Mucosa of rectum (tissue), 2 donors: ENCODE measurements at regions not wholly inside any gene's neighbourhood (a gene's known extent, or its start where the extent isn't known, plus 50 kb on each side); places are given as distances from the start of the nearest gene placed in this dataset.
"Not testable (repeated sequence)": the region's sequence is repeated elsewhere in the genome, so short reads cannot be mapped to it uniquely, and the experiment has no call there.

ENCODE experiments used
- H3K27ac ChIP-seq, 2 donors: one replicate each; pipeline ENCODE4 v1.7.0; 2013; ENCODE audit warnings: inconsistent platforms in 2 of 2, low read depth in 2 of 2, low read length in 2 of 2
- H3K27me3 ChIP-seq, 2 donors: one replicate each; pipeline ENCODE4 v1.7.0; 2013; ENCODE audit warnings: low read length in 2 of 2; ENCODE audit not compliant: control insufficient read depth in 2 of 2, insufficient read depth in 2 of 2
- H3K36me3 ChIP-seq, 2 donors: one replicate each; pipeline ENCODE4 v1.7.0; 2013; ENCODE audit warnings: low read length in 2 of 2; ENCODE audit not compliant: control insufficient read depth in 2 of 2, insufficient read depth in 2 of 2
- H3K4me1 ChIP-seq, 2 donors: one replicate each; pipeline ENCODE4 v1.7.0; 2013; ENCODE audit warnings: low read length in 2 of 2, mild to moderate bottlenecking in 1 of 2; ENCODE audit not compliant: control insufficient read depth in 2 of 2, insufficient read depth in 2 of 2
- H3K4me3 ChIP-seq, 2 donors: one replicate each; pipeline ENCODE4 v1.7.0; 2013; ENCODE audit warnings: low read length in 2 of 2
- H3K9ac ChIP-seq, 2 donors: one replicate each; pipeline ENCODE4 v1.7.0; 2013; ENCODE audit warnings: low read length in 2 of 2, low read depth in 1 of 2, mild to moderate bottlenecking in 1 of 2
- H3K9me3 ChIP-seq, 2 donors: one replicate each; pipeline ENCODE4 v1.7.0; 2013; ENCODE audit warnings: low read length in 2 of 2; ENCODE audit not compliant: control insufficient read depth in 2 of 2
- donor health status: healthy.
- donor health status: Normal muscosa, but diverticular disease.

GRCh38 chr5:142522983-142523382, 162.9 kb downstream of the FGF1 start:
- H3K9me3 ChIP-seq, result no peaks in the 10 kb centered on the region
- H3K27me3 ChIP-seq, result no peaks in the 10 kb centered on the region
- no peak overlapping the region for H3K9ac ChIP-seq
- no peaks in the 10 kb centered on the region for H3K36me3 ChIP-seq
- no peaks in the 10 kb centered on the region for H3K4me1 ChIP-seq
- H3K4me3 ChIP-seq, result no peak overlapping the region
- H3K27ac ChIP-seq, result no peak overlapping the region

DNA sequence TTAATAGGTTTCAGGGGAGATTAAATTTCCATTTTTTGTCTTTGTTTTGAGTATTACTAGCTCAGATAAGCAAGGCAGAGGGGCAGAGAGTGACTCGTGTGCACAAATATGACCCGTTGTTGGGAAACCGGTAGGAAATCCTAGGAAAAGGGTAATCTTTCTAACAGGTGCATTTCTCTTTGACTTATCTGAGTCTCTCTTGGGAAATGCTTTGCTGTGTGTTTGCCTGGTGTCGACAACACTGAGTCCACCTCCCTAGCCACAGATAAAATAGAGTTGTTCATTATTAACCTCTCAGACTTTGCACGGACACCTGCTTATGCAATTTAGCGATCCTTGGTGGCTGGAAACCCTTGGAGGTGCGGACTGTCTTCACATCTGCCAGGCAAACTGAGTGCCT, 164.2 kb downstream of the FGF1 start:
- no peaks in the 10 kb centered on the region for H3K36me3 ChIP-seq
- no peaks in the 10 kb centered on the region for H3K4me1 ChIP-seq
- H3K4me3 ChIP-seq, result no peak overlapping the region
- H3K27me3 ChIP-seq, result no peaks in the 10 kb centered on the region
- H3K27ac ChIP-seq, result no peak overlapping the region
- H3K9ac ChIP-seq, result no peak overlapping the region
- H3K9me3 ChIP-seq, result no peaks in the 10 kb centered on the region

- H3K4me1 ChIP-seq, result no peaks in the 10 kb centered on the region
- no peaks in the 10 kb centered on the region for H3K36me3 ChIP-seq
- no peak overlapping the region for H3K27ac ChIP-seq
- H3K9me3 ChIP-seq, result no peaks in the 10 kb centered on the region
- no peaks in the 10 kb centered on the region for H3K27me3 ChIP-seq
- H3K4me3 ChIP-seq, result no peak overlapping the region
- H3K9ac ChIP-seq, result no peak overlapping the region
Measured at GRCh38 chr5:142520885-142521284, 165.0 kb downstream of the FGF1 start.

DNA sequence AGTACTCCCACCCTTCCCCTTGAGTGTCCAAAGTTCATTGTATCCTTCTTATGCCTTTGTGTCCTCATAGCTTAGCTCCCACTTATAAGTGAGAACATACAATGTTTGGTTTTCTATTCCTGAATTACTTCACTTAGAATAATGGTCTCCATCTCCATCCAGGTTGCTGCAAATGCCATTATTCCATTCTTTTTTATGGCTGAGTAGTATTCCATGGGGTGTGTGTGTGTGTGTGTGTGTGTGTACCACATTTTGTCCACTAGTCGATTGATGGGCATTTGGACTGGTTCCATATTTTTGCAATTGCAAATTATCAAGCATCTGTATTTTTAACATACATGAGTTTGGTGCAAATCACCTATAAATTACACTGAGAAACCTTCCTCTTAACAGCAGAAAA, 166.0 kb downstream of the FGF1 start:
- not testable (repeated sequence) for H3K4me1 ChIP-seq, H3K27me3 ChIP-seq, H3K9ac ChIP-seq, H3K4me3 ChIP-seq, H3K9me3 ChIP-seq, H3K27ac ChIP-seq, H3K36me3 ChIP-seq

DNA sequence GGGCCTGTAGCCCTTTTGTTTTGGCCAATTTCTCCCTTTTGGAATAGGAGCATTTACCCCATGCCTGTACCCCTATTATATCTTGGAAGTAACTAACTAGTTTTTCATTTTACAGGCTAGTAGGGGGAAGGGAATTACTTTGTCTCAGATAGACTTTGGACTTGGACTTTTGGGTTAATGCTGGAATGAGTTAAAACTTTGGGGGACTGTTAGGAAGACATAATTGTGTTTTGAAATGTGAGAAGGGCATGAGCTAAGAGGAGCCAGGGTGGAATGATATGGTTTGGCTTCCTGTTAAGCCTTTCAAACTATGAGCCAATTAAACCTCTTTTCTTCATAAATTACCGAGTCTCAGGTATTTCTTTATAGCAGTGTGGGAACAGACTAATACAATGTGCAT, 168.1 kb downstream of the FGF1 start:
- H3K27ac ChIP-seq, result no peak overlapping the region
- H3K9me3 ChIP-seq, result no peaks in the 10 kb centered on the region
- H3K36me3 ChIP-seq, result no peaks in the 10 kb centered on the region
- H3K4me3 ChIP-seq, result no peak overlapping the region
- no peaks in the 10 kb centered on the region for H3K4me1 ChIP-seq
- H3K9ac ChIP-seq, result no peak overlapping the region
- no peaks in the 10 kb centered on the region for H3K27me3 ChIP-seq

DNA sequence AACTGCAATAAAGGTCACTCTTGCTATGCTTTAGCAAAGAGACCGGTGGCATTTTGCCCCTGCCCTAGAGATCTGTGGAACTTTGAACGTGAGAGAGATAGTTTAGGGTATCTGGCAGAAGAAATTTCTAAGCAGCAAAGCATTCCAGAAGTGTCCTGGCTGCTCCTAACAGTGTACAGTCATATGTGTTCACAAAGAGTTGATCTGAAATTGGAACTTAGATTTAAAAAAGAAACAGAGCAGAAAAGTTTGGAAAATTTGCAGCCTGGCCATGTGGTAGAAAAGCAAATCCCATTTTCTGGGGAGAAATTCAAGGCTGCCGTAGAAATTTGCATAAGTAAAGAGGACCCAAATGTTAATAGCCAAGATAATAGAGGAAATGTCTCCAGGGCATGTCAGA, 169.2 kb downstream of the FGF1 start:
- H3K4me3 ChIP-seq, result no peak overlapping the region
- no peaks in the 10 kb centered on the region for H3K9me3 ChIP-seq
- no peak overlapping the region for H3K27ac ChIP-seq
- no peaks in the 10 kb centered on the region for H3K4me1 ChIP-seq
- H3K36me3 ChIP-seq, result no peaks in the 10 kb centered on the region
- no peaks in the 10 kb centered on the region for H3K27me3 ChIP-seq
- no peak overlapping the region for H3K9ac ChIP-seq

DNA sequence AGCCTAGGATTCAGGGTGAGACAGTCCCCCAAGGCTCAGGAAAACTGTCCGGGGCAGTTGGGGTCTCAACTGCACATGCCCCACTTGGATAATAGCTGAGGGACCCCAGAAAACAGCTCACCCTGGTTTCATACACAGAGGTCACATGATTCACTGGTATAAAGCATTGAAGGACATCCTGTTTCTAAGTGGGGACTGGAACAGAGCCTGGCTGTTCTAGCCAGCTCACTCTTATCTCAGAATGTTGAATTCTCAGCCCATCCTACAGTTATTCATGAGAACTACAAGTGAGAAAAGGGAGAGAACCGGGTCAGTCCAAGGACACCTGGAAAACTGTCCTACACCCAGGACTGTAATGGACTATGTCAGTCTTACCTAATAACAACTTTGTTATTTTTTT, 170.9 kb downstream of the FGF1 start:
- no peaks in the 10 kb centered on the region for H3K36me3 ChIP-seq
- H3K27me3 ChIP-seq, result no peaks in the 10 kb centered on the region
- no peak overlapping the region for H3K9ac ChIP-seq
- no peak overlapping the region for H3K27ac ChIP-seq
- no peaks in the 10 kb centered on the region for H3K4me1 ChIP-seq
- no peak overlapping the region for H3K4me3 ChIP-seq
- no peaks in the 10 kb centered on the region for H3K9me3 ChIP-seq

DNA sequence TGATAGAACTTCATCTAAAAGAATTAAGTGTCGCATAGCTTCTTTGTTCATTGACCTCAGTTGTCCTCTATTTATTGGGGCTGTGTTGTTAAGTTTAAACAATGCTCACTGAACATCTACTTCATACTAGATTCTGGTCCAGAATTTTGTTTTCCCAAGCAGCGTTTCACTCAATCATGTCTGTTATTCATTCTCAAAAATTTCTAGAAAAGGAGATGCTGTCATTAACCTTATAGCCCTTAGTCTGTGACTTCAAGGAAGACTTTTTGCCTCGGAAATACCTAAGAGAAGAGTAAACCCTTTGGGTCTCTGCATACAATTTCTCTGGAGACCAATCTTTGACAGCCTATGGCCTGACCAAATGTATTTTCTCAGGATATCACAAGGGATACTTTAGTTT, 171.7 kb downstream of the FGF1 start:
- H3K9ac ChIP-seq, result no peak overlapping the region
- H3K27me3 ChIP-seq, result no peaks in the 10 kb centered on the region
- no peaks in the 10 kb centered on the region for H3K36me3 ChIP-seq
- H3K9me3 ChIP-seq, result no peaks in the 10 kb centered on the region
- H3K27ac ChIP-seq, result no peak overlapping the region
- H3K4me1 ChIP-seq, result no peaks in the 10 kb centered on the region
- H3K4me3 ChIP-seq, result no peak overlapping the region

DNA sequence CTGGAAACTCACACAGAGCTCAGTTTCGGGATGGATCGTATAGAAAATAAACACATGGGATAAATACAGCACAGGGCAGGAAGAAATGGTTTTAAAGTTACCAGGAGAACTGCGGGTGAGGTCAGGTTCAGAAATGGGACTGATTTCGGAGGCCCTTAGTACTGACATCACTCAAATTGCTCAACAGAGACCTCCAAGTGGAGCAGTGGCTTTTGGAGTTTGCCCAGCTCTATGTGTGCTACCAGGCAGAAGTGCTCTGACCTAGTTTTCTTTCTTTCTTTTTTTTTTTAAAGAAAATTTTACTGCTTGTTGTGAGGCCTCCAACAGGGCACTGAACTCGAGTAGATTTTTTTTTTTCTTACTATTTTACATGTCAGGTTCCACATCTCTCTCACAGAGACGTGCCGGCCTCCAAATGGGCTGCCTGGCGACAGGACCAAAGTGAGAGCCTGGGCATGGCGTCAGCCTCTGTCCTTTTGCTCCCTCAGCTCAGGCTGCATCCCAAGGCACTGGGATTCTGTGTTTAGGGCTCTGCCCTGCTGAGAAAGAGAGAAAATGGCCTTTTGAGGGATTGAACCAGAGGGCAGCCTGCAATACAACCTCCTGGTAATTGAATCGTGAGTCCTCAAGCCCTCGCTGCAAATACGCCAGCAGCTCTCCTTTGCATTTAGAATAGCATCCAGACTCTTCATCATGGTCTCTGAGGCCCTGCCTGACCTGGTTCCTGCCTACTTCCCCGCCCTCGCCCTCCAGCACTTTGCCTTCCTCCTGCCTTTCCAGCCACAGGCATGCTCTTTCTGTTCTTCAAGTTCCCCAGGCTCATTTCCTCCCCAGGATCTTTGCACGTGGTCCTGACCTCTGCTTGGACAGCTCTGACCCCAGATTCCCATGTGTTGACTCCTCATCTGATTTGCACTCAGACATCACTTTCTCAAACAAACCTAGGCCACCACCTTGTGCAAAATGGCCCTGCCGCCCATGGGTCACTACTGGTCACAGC, 173.5 kb downstream of the FGF1 start:
- no peaks in the 10 kb centered on the region for H3K4me1 ChIP-seq
- no peak overlapping the region for H3K27ac ChIP-seq
- H3K9me3 ChIP-seq, result no peaks in the 10 kb centered on the region
- no peak overlapping the region for H3K9ac ChIP-seq
- H3K27me3 ChIP-seq, result no peaks in the 10 kb centered on the region
- H3K4me3 ChIP-seq, result no peak overlapping the region
- no peaks in the 10 kb centered on the region for H3K36me3 ChIP-seq

GRCh38 chr5:142511358-142511757, 174.5 kb downstream of the FGF1 start:
- no peaks in the 10 kb centered on the region for H3K4me1 ChIP-seq
- no peaks in the 10 kb centered on the region for H3K36me3 ChIP-seq
- H3K4me3 ChIP-seq, result no peak overlapping the region
- H3K9me3 ChIP-seq, result no peaks in the 10 kb centered on the region
- no peaks in the 10 kb centered on the region for H3K27me3 ChIP-seq
- H3K27ac ChIP-seq, result no peak overlapping the region
- no peak overlapping the region for H3K9ac ChIP-seq
